ENCODE measurements at regions not wholly inside any gene's neighbourhood (a gene's known extent, or its start where the extent isn't known, plus 50 kb on each side); places are given as distances from the start of the nearest gene placed in this dataset.
"Not testable (repeated sequence)": the region's sequence is repeated elsewhere in the genome, so short reads cannot be mapped to it uniquely, and the experiment has no call there.

GRCh38 chr9:74071502-74071901, 425.6 kb upstream of the RORB start:
- H3K4me3 ChIP-seq, result no peak overlapping the region
- intact Hi-C loops (cut with DNase I), result no loop called here
- TF ChIP-seq, protein P1, sequence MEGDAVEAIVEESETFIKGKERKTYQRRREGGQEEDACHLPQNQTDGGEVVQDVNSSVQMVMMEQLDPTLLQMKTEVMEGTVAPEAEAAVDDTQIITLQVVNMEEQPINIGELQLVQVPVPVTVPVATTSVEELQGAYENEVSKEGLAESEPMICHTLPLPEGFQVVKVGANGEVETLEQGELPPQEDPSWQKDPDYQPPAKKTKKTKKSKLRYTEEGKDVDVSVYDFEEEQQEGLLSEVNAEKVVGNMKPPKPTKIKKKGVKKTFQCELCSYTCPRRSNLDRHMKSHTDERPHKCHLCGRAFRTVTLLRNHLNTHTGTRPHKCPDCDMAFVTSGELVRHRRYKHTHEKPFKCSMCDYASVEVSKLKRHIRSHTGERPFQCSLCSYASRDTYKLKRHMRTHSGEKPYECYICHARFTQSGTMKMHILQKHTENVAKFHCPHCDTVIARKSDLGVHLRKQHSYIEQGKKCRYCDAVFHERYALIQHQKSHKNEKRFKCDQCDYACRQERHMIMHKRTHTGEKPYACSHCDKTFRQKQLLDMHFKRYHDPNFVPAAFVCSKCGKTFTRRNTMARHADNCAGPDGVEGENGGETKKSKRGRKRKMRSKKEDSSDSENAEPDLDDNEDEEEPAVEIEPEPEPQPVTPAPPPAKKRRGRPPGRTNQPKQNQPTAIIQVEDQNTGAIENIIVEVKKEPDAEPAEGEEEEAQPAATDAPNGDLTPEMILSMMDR (IDR thresholded peaks at IDR 0.05), result no peak
- H3K36me3 ChIP-seq (ENCODE audit: insufficient read depth in 1 of 2, low read depth in 1 of 2), result no peaks in the 10 kb centered on the region
- H3K4me1 ChIP-seq, result no peaks in the 10 kb centered on the region
- ATAC-seq (no peak), DNase-seq (no peak)
- no peaks in the 10 kb centered on the region for H3K27me3 ChIP-seq (ENCODE audit: insufficient read depth in 3 of 3, low read length in 2 of 3)
- no peaks in the 10 kb centered on the region for H3K9me3 ChIP-seq
- no peak overlapping the region for H3K27ac ChIP-seq

GRCh38 chr9:74073897-74074296, 423.2 kb upstream of the RORB start:
- H3K4me1 ChIP-seq, result no peaks in the 10 kb centered on the region
- no peak overlapping the region for H3K27ac ChIP-seq
- TF ChIP-seq, protein P1 (IDR thresholded peaks at IDR 0.05), result no peak
- no peak overlapping the region for H3K4me3 ChIP-seq
- ATAC-seq (no peak), DNase-seq (no peak)
- no peaks in the 10 kb centered on the region for H3K36me3 ChIP-seq (ENCODE audit: insufficient read depth in 1 of 2, low read depth in 1 of 2)
- no peaks in the 10 kb centered on the region for H3K27me3 ChIP-seq (ENCODE audit: insufficient read depth in 3 of 3, low read length in 2 of 3)
- 84 to 87% (median 87%) methylated on average over 7 of the region's 7 CpGs for WGBS, 3 donors
- intact Hi-C loops (cut with DNase I), result no loop called here
- H3K9me3 ChIP-seq, result no peaks in the 10 kb centered on the region

GRCh38 chr9:74078647-74079046, 418.5 kb upstream of the RORB start:
- Histone ChIP-seq H3K4me1 (no peaks in the 10 kb centered on the region), H3K4me3 (no peak overlapping the region), H3K27me3 (ENCODE audit: insufficient read depth in 3 of 3, low read length in 2 of 3) (no peaks in the 10 kb centered on the region), H3K36me3 (ENCODE audit: insufficient read depth in 1 of 2, low read depth in 1 of 2) (no peaks in the 10 kb centered on the region), H3K9me3 (peaks cover 7% of the 10 kb centered on the region), H3K27ac (no peak overlapping the region)
- ATAC-seq, result no peak
- DNase-seq, result no peak
- intact Hi-C loops (cut with DNase I), result no loop called here
- TF ChIP-seq, protein P1 (IDR thresholded peaks at IDR 0.05), result no peak

GRCh38 chr9:74080652-74081051, 416.5 kb upstream of the RORB start:
- ATAC-seq; H3K9me3 ChIP-seq; H3K36me3 ChIP-seq (ENCODE audit: insufficient read depth in 1 of 2, low read depth in 1 of 2); DNase-seq; H3K27ac ChIP-seq; intact Hi-C loops (cut with DNase I); H3K27me3 ChIP-seq (ENCODE audit: insufficient read depth in 3 of 3, low read length in 2 of 3); H3K4me3 ChIP-seq; H3K4me1 ChIP-seq: not testable (repeated sequence)
- WGBS, 3 donors, result 87 to 96% (median 93%) methylated on average over 4 of the region's 4 CpGs

GRCh38 chr9:74083681-74084433, 413.3 kb upstream of the RORB start:
- Histone ChIP-seq H3K4me1 (no peaks in the 10 kb centered on the region), H3K4me3 (no peak overlapping the region), H3K9me3 (peaks cover 7% of the 10 kb centered on the region), H3K27ac (no peak overlapping the region), H3K36me3 (ENCODE audit: insufficient read depth in 1 of 2, low read depth in 1 of 2) (no peaks in the 10 kb centered on the region), H3K27me3 (ENCODE audit: insufficient read depth in 3 of 3, low read length in 2 of 3) (no peaks in the 10 kb centered on the region)
- ATAC-seq (no peak), DNase-seq (no peak)
- 77 to 86% (median 82%) methylated on average over 2 of the region's 2 CpGs for WGBS, 3 donors
- TF ChIP-seq, protein P1 (IDR thresholded peaks at IDR 0.05), result no peak
- intact Hi-C loops (cut with DNase I), result no loop called here

GRCh38 chr9:74085384-74086037, 411.6 kb upstream of the RORB start:
- H3K36me3 ChIP-seq (ENCODE audit: insufficient read depth in 1 of 2, low read depth in 1 of 2); intact Hi-C loops (cut with DNase I): not testable (repeated sequence)
- 69 to 81% (median 81%) methylated on average over 6 to 8 of the region's 8 CpGs for WGBS, 3 donors

GRCh38 chr9:74090921-74091320, 406.2 kb upstream of the RORB start:
- ATAC-seq; H3K27ac ChIP-seq; H3K4me3 ChIP-seq; H3K9me3 ChIP-seq; H3K36me3 ChIP-seq (ENCODE audit: insufficient read depth in 1 of 2, low read depth in 1 of 2); H3K27me3 ChIP-seq (ENCODE audit: insufficient read depth in 3 of 3, low read length in 2 of 3); H3K4me1 ChIP-seq; intact Hi-C loops (cut with DNase I); DNase-seq: not testable (repeated sequence)
- WGBS, 3 donors, result 76 to 80% (median 76%) methylated on average over 3 of the region's 3 CpGs

More at GRCh38 chr9:74085384-74086037, 411.6 kb upstream of the RORB start:
- H3K4me1 ChIP-seq; H3K27me3 ChIP-seq (ENCODE audit: insufficient read depth in 3 of 3, low read length in 2 of 3); H3K9me3 ChIP-seq; ATAC-seq; DNase-seq; H3K27ac ChIP-seq; H3K4me3 ChIP-seq: not testable (repeated sequence)

Measured in psoas muscle (tissue), 7 donors.